LNCaP clone FGC (cell line): ENCODE measurements at regions not wholly inside any gene's neighbourhood (a gene's known extent, or its start where the extent isn't known, plus 50 kb on each side); places are given as distances from the start of the nearest gene placed in this dataset.

ENCODE experiments used
- DNase-seq: peaks from one replicate; pipeline ENCODE4 v3.0.0-alpha.2; 2011; ENCODE audit warnings: low read depth
- H3K4me3 ChIP-seq: 2 replicates; pipeline ENCODE4 v1.5.1; 2011; ENCODE audit warnings: mild to moderate bottlenecking, low read depth, low read length, control low read depth
- TF ChIP-seq, protein P1 (sequence below): IDR thresholded peaks from 2 replicates; pipeline ENCODE4 v1.5.1; 2012; ENCODE audit warnings: mild to moderate bottlenecking; ENCODE audit not compliant: control insufficient read depth, insufficient read depth; ENCODE audit errors: extremely low read depth

- H3K4me3 ChIP-seq, result no peak overlapping the region
- TF ChIP-seq, protein P1, sequence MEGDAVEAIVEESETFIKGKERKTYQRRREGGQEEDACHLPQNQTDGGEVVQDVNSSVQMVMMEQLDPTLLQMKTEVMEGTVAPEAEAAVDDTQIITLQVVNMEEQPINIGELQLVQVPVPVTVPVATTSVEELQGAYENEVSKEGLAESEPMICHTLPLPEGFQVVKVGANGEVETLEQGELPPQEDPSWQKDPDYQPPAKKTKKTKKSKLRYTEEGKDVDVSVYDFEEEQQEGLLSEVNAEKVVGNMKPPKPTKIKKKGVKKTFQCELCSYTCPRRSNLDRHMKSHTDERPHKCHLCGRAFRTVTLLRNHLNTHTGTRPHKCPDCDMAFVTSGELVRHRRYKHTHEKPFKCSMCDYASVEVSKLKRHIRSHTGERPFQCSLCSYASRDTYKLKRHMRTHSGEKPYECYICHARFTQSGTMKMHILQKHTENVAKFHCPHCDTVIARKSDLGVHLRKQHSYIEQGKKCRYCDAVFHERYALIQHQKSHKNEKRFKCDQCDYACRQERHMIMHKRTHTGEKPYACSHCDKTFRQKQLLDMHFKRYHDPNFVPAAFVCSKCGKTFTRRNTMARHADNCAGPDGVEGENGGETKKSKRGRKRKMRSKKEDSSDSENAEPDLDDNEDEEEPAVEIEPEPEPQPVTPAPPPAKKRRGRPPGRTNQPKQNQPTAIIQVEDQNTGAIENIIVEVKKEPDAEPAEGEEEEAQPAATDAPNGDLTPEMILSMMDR, result no peak
- DNase-seq, result peak; percentile 96
Observed at GRCh38 chr7:84529480-84530205, 335.1 kb upstream of the SEMA3A start.

DNA sequence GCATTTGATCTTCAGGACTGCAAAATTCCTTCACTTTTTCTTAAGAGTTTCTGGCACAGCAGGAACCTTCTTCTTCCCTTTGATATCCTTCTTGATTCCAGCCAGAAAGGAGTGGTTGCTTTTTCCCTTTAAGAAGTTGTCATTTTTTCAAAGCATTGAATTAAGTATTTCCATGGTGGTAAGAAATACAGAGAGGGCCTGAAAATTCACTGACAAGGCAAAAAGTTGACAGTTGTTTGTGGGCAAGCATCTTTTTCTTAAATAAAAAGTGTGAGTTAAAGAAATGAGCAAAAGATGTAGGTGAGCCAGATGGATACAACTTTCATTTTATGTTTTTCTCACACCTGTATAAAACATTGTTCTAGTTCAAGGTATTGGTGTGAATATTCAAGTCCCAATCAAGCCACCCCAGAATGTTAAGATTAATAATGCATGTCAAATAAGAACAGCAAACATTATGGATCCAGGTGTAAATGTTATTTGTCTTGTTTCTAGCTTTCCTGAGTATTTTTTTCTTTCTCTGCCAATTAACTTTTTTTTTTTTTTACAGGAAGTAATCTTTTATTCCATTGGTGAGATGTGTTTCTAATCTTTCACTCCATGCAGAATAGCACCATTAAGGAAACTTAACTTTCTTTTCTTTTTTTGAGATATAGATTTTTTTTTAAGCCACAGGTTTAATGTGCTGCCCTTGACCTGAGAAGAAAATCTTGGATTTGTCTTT, 334.3 kb upstream of the SEMA3A start:
- TF ChIP-seq, protein P1, result no peak
- H3K4me3 ChIP-seq, result no peak overlapping the region

DNA sequence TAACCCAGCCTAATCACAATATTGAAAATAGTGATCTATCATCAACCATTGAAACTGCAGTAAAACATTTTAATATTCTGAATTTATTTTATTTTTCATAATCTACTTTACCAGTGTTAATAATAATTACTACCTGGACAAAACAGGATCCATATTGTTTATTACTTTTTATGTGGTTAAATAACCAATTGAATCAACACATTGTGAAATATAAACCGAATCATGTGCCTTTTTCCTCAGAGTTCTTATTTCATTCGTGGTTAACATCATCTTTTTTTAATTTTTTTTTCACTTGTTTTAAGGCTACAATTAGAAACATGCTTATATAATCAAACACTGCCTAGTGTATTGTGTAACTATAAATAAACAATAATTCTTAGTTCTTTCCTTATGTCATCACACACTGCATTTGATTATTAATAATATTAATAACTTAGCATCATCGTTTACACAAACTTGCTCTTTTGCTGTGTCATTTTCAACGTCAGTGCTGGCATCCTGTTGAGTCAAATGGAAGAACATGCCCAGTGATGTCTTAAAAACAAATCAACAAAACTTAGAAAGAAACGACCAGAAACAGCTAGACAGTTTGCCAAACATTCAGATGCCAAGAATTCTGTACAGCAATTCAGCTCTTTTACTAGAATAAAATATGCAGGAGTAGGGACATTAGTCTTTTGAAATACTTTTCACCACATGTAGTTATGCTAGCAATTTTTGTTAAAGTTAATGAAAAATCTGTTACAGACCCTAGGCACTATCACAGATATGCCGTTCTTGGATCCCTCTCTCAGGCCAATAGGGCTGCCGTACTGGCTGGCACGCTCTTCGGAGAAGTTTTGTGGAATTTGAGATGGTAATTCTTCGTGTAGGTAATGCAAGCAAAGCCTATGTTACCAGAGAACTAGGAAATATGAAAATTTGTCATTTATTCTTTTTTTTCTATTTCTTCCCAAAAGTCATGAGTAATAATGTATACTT, 330.4 kb upstream of the SEMA3A start:
- DNase-seq, result no peak
- TF ChIP-seq, protein P1, result no peak
- no peak overlapping the region for H3K4me3 ChIP-seq

More for the DNA sequence above, 334.3 kb upstream of the SEMA3A start:
- no peak for DNase-seq

GRCh38 chr7:84513061-84513460, 318.5 kb upstream of the SEMA3A start:
- H3K4me3 ChIP-seq, result no peak overlapping the region
- DNase-seq, result no peak
- TF ChIP-seq, protein P1, result no peak

DNA sequence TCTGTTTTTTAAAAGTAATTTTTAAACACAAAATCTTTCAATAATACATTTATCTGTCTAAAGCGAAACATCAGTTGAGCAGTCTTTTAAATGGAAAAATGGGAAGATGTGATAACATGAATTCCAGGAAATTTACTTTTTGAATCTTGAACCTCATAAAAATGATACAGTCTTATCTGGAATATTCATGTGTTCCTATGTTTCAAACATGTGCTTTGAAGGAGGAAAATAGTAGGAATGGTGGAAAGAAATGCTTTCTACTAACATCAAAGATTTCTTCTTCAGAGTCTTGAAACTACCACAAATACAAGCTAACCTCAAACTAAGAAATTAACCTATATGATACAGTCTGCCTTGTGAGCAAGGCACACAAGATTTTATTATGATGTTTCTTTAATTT, 317.5 kb upstream of the SEMA3A start:
- TF ChIP-seq, protein P1, result no peak
- no peak for DNase-seq

GRCh38 chr7:84510505-84510904, 315.9 kb upstream of the SEMA3A start:
- TF ChIP-seq, protein P1, result no peak
- DNase-seq, result no peak
- H3K4me3 ChIP-seq, result no peak overlapping the region

More for the DNA sequence above, 317.5 kb upstream of the SEMA3A start:
- no peak overlapping the region for H3K4me3 ChIP-seq
